ENCODE measurements at regions not wholly inside any gene's neighbourhood (a gene's known extent, or its start where the extent isn't known, plus 50 kb on each side); places are given as distances from the start of the nearest gene placed in this dataset.

GRCh38 chr1:109823543-109824348 lies 60.0 kb upstream of the EPS8L3 start:
- Histone ChIP-seq H3K18ac (ENCODE audit: low read depth, low read length) (peak overlapping the region; percentile 70), H4K5ac (ENCODE audit: low read depth, low read length) (peak overlapping the region; percentile 78), H3K27me3 (ENCODE audit: control insufficient read depth, insufficient read depth, low read length) (no peaks in the 10 kb centered on the region), H3K4me1 (ENCODE audit: control insufficient read depth, insufficient read depth, low read length) (peaks cover 30% of the 10 kb centered on the region), H3K23ac (ENCODE audit: low read depth, low read length) (peak overlapping the region; percentile 70), H3K79me1 (ENCODE audit: low read depth in 1 of 2, low read length in 2 of 2) (no peaks in the 10 kb centered on the region), H3K4me2 (ENCODE audit: low read depth, low read length) (no peak overlapping the region), H3K14ac (replicated peaks; ENCODE audit: low read depth, low read length) (peak overlapping the region; percentile 69), H3K4ac (ENCODE audit: low read depth, low read length) (peak overlapping the region; percentile 89), H4K91ac (ENCODE audit: insufficient read depth, low read depth, low read length) (peak overlapping the region; percentile 92), H3K27ac (ENCODE audit: insufficient read depth, low read length) (peak overlapping the region; percentile 46), H3K36me3 (ENCODE audit: control insufficient read depth, insufficient read depth, low read length) (no peaks in the 10 kb centered on the region), H2BK5ac (ENCODE audit: low read depth, low read length, poor library complexity, severe bottlenecking) (peak overlapping the region; percentile 75), H2AK5ac (ENCODE audit: low read depth, low read length) (peak overlapping the region; percentile 95), H3K9me1 (ENCODE audit: insufficient read depth, low read length) (peaks cover 40% of the 10 kb centered on the region), H3K4me3 (ENCODE audit: insufficient read depth, low read depth, low read length) (no peak overlapping the region), H3K9me3 (ENCODE audit: control insufficient read depth, insufficient read depth, low read length) (no peaks in the 10 kb centered on the region), H4K8ac (ENCODE audit: low read depth in 2 of 2, low read length in 2 of 2) (peak overlapping the region; percentile 15 to 94; a peak in 3 of 4 replicates), H2BK20ac (ENCODE audit: low read depth, low read length) (peak overlapping the region; percentile 85), H2BK120ac (ENCODE audit: low read depth, low read length) (peak overlapping the region; percentile 93), H3K9ac (ENCODE audit: low read depth, low read length) (no peak overlapping the region), H4K20me1 (ENCODE audit: insufficient read depth, low read length) (no peaks in the 10 kb centered on the region), H2AK9ac (replicated peaks; ENCODE audit: low read depth, low read length, poor library complexity) (peak overlapping the region; percentile 94), H3K56ac (ENCODE audit: extremely low read depth, insufficient read depth, low read length) (peak overlapping the region; percentile 7; the same call in 1 of the 2 replicates), H2AFZ (replicated peaks; ENCODE audit: low read length, poor library complexity) (peak overlapping the region; percentile 88), H2BK15ac (ENCODE audit: low read depth, low read length) (peak overlapping the region; percentile 54; the same call in 2 of the 3 replicates)
- CTCF ChIA-PET: no interaction called here
- DNase-seq (no peak), ATAC-seq (ENCODE audit: low read depth) (peak; percentile 58)
- dilution Hi-C loops (cut with HindIII; ENCODE audit: low sequenced_read_pairs, unreplicated experiment) (no loop called here), intact Hi-C loops (cut with micrococcal nuclease) (no loop called here), in situ Hi-C loops (cut with MboI; ENCODE audit: low sequenced_read_pairs) (no loop called here)
- POLR2A ChIA-PET (ENCODE audit: unreplicated experiment): no interaction called here
- WGBS, 2 experiments (ENCODE audit: extremely low coverage in 2 of 2, insufficient read length in 1 of 2): 82% methylated on average over 6 of the region's 16 CpGs; no CpG with 5 or more reads in 1 of the 2 experiments
- no TSS peak for BruUV-seq (replicated peaks)
- TF ChIP-seq BHLHE40 (IDR thresholded peaks at IDR 0.05; ENCODE audit: low read depth, low read length) (no peak), CHD1 (IDR thresholded peaks at IDR 0.05; ENCODE audit: low read depth, low read length) (no peak), POLR2A (IDR thresholded peaks at IDR 0.05; ENCODE audit: low read depth, low read length) (no peak), MAZ (IDR thresholded peaks at IDR 0.05; ENCODE audit: borderline replicate concordance, low read depth, low read length) (no peak), FOS (IDR thresholded peaks at IDR 0.05; ENCODE audit: low read depth, low read length) (no peak), MAFK (IDR thresholded peaks at IDR 0.05; ENCODE audit: low read depth, low read length) (peak; percentile 51; the same call in 1 of the 2 replicates), NFE2L2 (IDR thresholded peaks at IDR 0.05; ENCODE audit: low read depth, low read length) (peak; percentile 87), CEBPB (IDR thresholded peaks at IDR 0.05; ENCODE audit: low read depth, low read length) (no peak), SMC3 (IDR thresholded peaks at IDR 0.05; ENCODE audit: low read depth, low read length) (no peak), USF2 (IDR thresholded peaks at IDR 0.05; ENCODE audit: low read depth, low read length) (no peak), MXI1 (IDR thresholded peaks at IDR 0.05; ENCODE audit: borderline replicate concordance, low read depth, low read length) (no peak), RCOR1 (IDR thresholded peaks at IDR 0.05; ENCODE audit: insufficient replicate concordance, low read length) (no peak), CTCF (conservative IDR thresholded peaks at IDR 0.05; ENCODE audit: low read depth, low read length) (0 out of 2 replicates have a peak, but pooled peaks have one; percentile 1), RFX5 (IDR thresholded peaks at IDR 0.05; ENCODE audit: low read depth, low read length) (no peak)
- TF ChIP-seq, protein P1, sequence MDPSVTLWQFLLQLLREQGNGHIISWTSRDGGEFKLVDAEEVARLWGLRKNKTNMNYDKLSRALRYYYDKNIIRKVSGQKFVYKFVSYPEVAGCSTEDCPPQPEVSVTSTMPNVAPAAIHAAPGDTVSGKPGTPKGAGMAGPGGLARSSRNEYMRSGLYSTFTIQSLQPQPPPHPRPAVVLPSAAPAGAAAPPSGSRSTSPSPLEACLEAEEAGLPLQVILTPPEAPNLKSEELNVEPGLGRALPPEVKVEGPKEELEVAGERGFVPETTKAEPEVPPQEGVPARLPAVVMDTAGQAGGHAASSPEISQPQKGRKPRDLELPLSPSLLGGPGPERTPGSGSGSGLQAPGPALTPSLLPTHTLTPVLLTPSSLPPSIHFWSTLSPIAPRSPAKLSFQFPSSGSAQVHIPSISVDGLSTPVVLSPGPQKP (IDR thresholded peaks at IDR 0.05; ENCODE audit: borderline replicate concordance, low read depth, low read length): no peak
